ENCODE measurements at regions not wholly inside any gene's neighbourhood (a gene's known extent, or its start where the extent isn't known, plus 50 kb on each side); places are given as distances from the start of the nearest gene placed in this dataset.
"Not testable (repeated sequence)": the region's sequence is repeated elsewhere in the genome, so short reads cannot be mapped to it uniquely, and the experiment has no call there.

DNA sequence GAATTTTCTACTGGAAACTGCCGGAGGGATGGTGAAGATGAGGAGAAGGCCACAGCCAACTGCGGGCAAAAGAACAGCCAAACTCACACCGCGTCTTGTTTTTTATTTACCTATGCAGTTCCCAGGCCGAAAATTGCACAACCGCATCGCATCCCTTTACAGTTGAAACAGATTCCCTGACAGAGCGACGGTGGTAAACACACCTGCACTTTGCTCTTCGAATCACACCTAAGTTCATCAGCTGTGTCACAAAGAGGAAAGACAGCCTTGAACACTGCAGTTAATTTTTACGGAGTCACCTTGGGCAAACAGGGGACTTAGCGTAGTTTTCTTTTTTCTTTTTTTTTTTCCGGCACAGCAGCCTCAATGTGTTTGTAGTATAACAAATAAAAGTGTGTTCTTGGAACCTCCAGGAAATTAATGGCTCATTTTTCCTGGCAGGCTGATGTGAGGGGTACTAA lies 272.0 kb upstream of the DIO3 start:
- DNase-seq (ENCODE audit: low read depth in 4 of 4, low spot score in 3 of 4) = no peak

DNA sequence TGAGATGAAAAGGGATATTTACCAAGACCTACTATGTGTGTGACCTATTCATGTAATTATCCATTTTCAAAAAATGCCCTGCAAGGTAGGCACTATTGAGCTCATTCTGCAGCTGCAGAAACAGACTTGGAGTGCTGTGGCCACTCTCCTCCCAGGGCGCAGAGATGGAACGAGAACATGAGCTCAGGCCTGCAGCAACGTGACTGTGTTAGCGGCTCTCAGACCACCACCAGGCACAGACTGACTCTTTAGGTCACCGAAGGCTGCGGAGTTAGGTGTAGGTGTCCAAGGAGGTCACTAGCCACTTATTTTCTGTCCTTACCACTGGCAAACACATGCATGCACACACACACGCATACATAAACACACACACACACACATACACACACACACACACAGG lies 271.4 kb upstream of the DIO3 start:
- no peak for DNase-seq (ENCODE audit: low read depth in 4 of 4, low spot score in 3 of 4)

- DNase-seq (ENCODE audit: low read depth in 4 of 4, low spot score in 3 of 4) = no peak
Observed at GRCh38 chr14:101290611-101291010, 270.7 kb upstream of the DIO3 start.

GRCh38 chr14:101291390-101291789 lies 269.9 kb upstream of the DIO3 start:
- no peak for DNase-seq (ENCODE audit: low read depth in 4 of 4, low spot score in 3 of 4)

- no peak for DNase-seq (ENCODE audit: low read depth in 4 of 4, low spot score in 3 of 4)
Observed at GRCh38 chr14:101292448-101292847, 268.8 kb upstream of the DIO3 start.

GRCh38 chr14:101293605-101294004 lies 267.7 kb upstream of the DIO3 start:
- DNase-seq (ENCODE audit: low read depth in 4 of 4, low spot score in 3 of 4) = no peak

- DNase-seq (ENCODE audit: low read depth in 4 of 4, low spot score in 3 of 4) = no peak
Observed at GRCh38 chr14:101294136-101294535, 267.2 kb upstream of the DIO3 start.

GRCh38 chr14:101299781-101300180 lies 261.5 kb upstream of the DIO3 start:
- DNase-seq (ENCODE audit: low read depth in 4 of 4, low spot score in 3 of 4) = not testable (repeated sequence)

GRCh38 chr14:101301011-101301410 lies 260.3 kb upstream of the DIO3 start:
- no peak for DNase-seq (ENCODE audit: low read depth in 4 of 4, low spot score in 3 of 4)

- not testable (repeated sequence) for DNase-seq (ENCODE audit: low read depth in 4 of 4, low spot score in 3 of 4)
Observed at GRCh38 chr14:101307162-101307561, 254.1 kb upstream of the DIO3 start.

DNA sequence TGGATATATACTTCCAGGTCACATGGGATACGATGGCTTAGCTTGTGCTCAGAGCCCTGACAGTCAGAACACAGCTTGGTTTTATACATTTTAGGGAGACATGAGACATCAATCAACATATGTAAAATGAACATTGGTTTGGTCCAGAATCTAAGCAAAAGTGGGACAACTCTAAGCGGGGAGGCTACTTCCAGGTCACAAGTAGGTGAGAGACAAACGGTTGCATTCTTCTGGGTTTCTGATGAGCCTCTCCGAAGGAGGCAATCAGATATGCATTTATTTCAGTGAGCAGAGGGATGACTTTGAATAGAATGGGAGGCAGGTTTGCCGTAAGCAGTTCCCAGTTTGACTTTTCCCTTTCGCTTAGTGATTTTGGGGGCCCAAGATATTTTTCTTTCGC lies 250.1 kb upstream of the DIO3 start:
- DNase-seq (ENCODE audit: low read depth in 4 of 4, low spot score in 3 of 4) = not testable (repeated sequence)

- DNase-seq (ENCODE audit: low read depth in 4 of 4, low spot score in 3 of 4) = no peak
Observed at GRCh38 chr14:101313268-101313667, 248.0 kb upstream of the DIO3 start.

DNA sequence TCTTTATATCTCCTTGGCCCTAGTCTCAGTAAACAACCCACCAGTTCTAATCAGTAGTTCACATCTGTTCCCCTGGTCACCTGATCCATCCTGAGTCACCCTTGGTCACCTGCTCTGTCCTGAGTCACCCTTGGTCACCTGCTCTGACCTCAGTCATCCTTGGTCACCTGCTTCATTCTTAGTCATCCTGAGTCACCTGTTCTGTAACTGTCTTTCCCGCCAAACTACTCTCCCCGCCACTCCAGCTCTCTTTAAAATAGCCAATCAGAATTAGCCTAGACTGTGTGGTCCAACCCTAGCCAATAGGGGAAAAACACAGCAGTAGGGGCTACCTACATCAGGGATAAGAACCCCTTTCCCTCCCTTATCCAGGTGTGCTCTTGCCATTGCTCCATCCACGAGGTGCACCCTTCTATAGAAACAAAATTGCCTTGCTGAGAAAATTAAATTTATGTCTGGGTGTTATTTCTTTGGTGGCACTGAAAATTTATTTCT lies 245.4 kb upstream of the DIO3 start:
- no peak for DNase-seq (ENCODE audit: low read depth in 4 of 4, low spot score in 3 of 4)

DNA sequence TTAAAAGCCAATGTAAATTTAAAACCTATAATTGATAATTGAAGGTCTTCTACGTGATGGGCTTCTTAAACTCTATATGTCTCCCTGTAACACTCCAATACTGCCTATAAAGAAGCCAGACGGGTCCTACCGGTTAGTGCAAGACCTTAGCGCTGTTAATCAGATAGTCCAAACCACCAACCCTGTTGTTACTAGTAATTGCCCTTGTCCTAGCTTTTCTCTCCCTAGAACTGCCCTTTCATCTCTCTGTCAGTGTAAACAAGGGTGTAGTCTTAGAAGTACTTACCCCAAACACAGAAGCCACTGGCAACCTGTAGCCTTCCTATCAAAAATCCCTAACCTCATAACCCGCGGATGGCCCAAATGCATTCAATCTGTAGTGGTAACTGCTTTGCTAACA lies 243.0 kb upstream of the DIO3 start:
- no peak for DNase-seq (ENCODE audit: low read depth in 4 of 4, low spot score in 3 of 4)

- DNase-seq (ENCODE audit: low read depth in 4 of 4, low spot score in 3 of 4) = no peak
Observed at GRCh38 chr14:101320396-101320795, 240.9 kb upstream of the DIO3 start.

GRCh38 chr14:101322223-101322622 lies 239.1 kb upstream of the DIO3 start:
- no peak for DNase-seq (ENCODE audit: low read depth in 4 of 4, low spot score in 3 of 4)

DNA sequence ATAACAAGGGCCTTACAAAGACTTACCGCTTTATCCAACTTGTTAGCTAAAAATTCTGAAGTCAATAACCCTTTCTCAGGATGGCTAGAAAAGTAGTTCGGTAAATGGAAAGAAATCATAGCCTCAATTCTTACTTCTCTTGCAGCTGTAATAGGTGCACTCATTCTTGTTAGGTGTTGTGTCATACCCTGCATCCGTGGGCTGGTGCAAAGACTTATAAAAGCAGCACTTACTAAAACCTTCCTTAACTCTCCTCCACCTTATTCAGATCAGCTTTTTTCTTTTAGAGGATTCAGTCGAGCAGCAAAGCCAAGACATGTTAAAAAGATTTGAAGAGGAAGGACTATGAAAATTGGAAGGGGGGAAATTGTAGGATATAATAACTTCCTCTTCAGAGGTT lies 238.2 kb upstream of the DIO3 start:
- DNase-seq (ENCODE audit: low read depth in 4 of 4, low spot score in 3 of 4) = no peak

GRCh38 chr14:101323614-101324235 lies 237.6 kb upstream of the DIO3 start:
- not testable (repeated sequence) for DNase-seq (ENCODE audit: low read depth in 4 of 4, low spot score in 3 of 4)

GRCh38 chr14:101325319-101325718 lies 236.0 kb upstream of the DIO3 start:
- no peak for DNase-seq (ENCODE audit: low read depth in 4 of 4, low spot score in 3 of 4)

GRCh38 chr14:101328412-101329028 lies 232.8 kb upstream of the DIO3 start:
- no peak for DNase-seq (ENCODE audit: low read depth in 4 of 4, low spot score in 3 of 4)

- DNase-seq (ENCODE audit: low read depth in 4 of 4, low spot score in 3 of 4) = no peak
Observed at GRCh38 chr14:101330416-101331140, 230.7 kb upstream of the DIO3 start.

DNA sequence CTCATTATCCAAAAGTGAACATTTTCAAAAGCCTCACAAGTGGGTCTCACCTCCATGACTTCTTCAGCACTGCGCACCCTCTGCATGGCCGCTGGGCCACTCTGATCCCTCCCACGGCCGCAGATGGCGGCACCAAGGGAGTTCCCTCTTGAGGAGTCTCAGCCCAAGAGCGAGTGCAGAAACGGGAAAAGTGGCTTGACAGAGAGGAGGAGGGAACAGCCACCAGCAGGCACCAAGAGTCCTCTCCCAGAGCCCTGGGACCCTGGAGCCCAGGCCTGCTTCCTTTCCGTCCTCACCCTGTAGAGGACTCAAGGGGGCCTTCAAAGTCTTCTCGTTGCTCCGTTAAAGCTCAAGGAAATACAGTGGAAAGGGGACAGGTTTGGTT lies 230.2 kb upstream of the DIO3 start:
- DNase-seq (ENCODE audit: low read depth in 4 of 4, low spot score in 3 of 4) = no peak
